A549 (cell line): ENCODE measurements at regions not wholly inside any gene's neighbourhood (a gene's known extent, or its start where the extent isn't known, plus 50 kb on each side); places are given as distances from the start of the nearest gene placed in this dataset.
A peak's percentile ranks its signal among the peaks of the same experiment; 100 is the strongest.

ENCODE experiments used
- ATAC-seq, 2 experiments: fragments of 200-7000 bp in 1 of 2; fragments of >200 bp in 1 of 2; cut with Nextera tagmentation in 1 of 2; cut with Tn5 transposase in 1 of 2; 3 replicates each; pipeline versions ENCODE4 v1.8.0 to v1.9.1; 2018 to 2020; ENCODE audit warnings: mild to moderate bottlenecking in 1 of 2, moderate library complexity in 1 of 2
- CTCF ChIA-PET: fragments of 300-600 bp; sonication (Branson Sonifier 250); formaldehyde crosslinking; extraction: SDS; loops from one replicate; lab custom pipeline; 2021; ENCODE audit warnings: antibody characterized with exemption, inconsistent platforms; lab: Yijun Ruan, JAX
- POLR2A ChIA-PET: fragments of 350-600 bp; formaldehyde crosslinking; extraction: SDS; loops from one replicate; lab custom pipeline; 2021; ENCODE audit warnings: antibody characterized with exemption, inconsistent platforms; lab: Yijun Ruan, JAX
- DNase-seq, 2 experiments: peaks; one replicate each; pipeline versions ENCODE4 v3.0.0 to v3.0.0-alpha.2; 2011 to 2016; ENCODE audit warnings: low read depth in 1 of 2, low spot score in 1 of 2
- FAIRE-seq: peaks from 2 replicates; lab custom pipeline; 2011; peaks lifted over from hg19 to GRCh38; lab: Jason Lieb, UNC
- H3K27ac ChIP-seq, 2 experiments: fragments of >200 bp; sonication (Bioruptor Twin); formaldehyde crosslinking; 3 replicates each; pipeline ENCODE4 v1.5.1; 2016 to 2017
- H3K4me1 ChIP-seq: fragments of >200 bp; sonication (Bioruptor Twin); formaldehyde crosslinking; 3 replicates; pipeline ENCODE4 v1.6.1; 2016
- H3K4me2 ChIP-seq: fragments of >200 bp; sonication (Bioruptor Twin); formaldehyde crosslinking; 3 replicates; pipeline ENCODE4 v1.6.1; 2016
- H3K4me3 ChIP-seq: fragments of >200 bp; sonication (Bioruptor Twin); formaldehyde crosslinking; 3 replicates; pipeline ENCODE4 v1.5.1; 2016
- H3K9me3 ChIP-seq: fragments of >200 bp; sonication (Bioruptor Twin); formaldehyde crosslinking; 3 replicates; pipeline ENCODE4 v1.6.1; 2016
- ATOH8 ChIP-seq: fragments of 250-450 bp; sonication (Bioruptor Pico); IDR thresholded peaks from 2 replicates; pipeline ENCODE4 v1.5.0; 2020; ENCODE audit warnings: low read depth, mild to moderate bottlenecking, moderate library complexity
- BCL3 ChIP-seq: fragments of >200 bp; sonication (Bioruptor Twin); formaldehyde crosslinking; IDR thresholded peaks from 3 replicates; pipeline ENCODE4 v1.6.1; 2016
- EHF ChIP-seq: fragments of 250-450 bp; sonication (Bioruptor Pico); IDR thresholded peaks from 2 replicates; pipeline ENCODE4 v1.5.0; 2020; ENCODE audit warnings: mild to moderate bottlenecking
- ELK1 ChIP-seq: fragments of 150-350 bp; IDR thresholded peaks from 2 replicates; pipeline ENCODE4 v1.6.1; 2014; ENCODE audit warnings: low read depth, mild to moderate bottlenecking, low read length
- GATA3 ChIP-seq: IDR thresholded peaks from 2 replicates; pipeline ENCODE4 v1.6.1; 2012; ENCODE audit warnings: borderline replicate concordance
- HES2 ChIP-seq: fragments of >200 bp; sonication (Bioruptor Twin); formaldehyde crosslinking; IDR thresholded peaks from 2 replicates; pipeline ENCODE4 v1.6.1; 2016
- JUN ChIP-seq, 2 experiments: fragments of >200 bp; sonication (Bioruptor Twin); formaldehyde crosslinking; IDR thresholded peaks; 2 replicates in 1 of 2; 3 replicates in 1 of 2; pipeline ENCODE4 v1.6.1; 2016 to 2017
- JUNB ChIP-seq: fragments of >200 bp; sonication (Bioruptor Twin); formaldehyde crosslinking; IDR thresholded peaks from 2 replicates; pipeline ENCODE4 v1.6.1; 2016
- MAFK ChIP-seq: fragments of 450-650 bp; IDR thresholded peaks from 2 replicates; pipeline ENCODE4 v1.6.1; 2014; ENCODE audit not compliant: partially characterized antibody
- MAX ChIP-seq: IDR thresholded peaks from 2 replicates; pipeline ENCODE4 v1.6.1; 2012
- NPAS2 ChIP-seq: fragments of 250-450 bp; sonication (Bioruptor Pico); IDR thresholded peaks from 2 replicates; pipeline ENCODE4 v1.8.0; 2022; ENCODE audit warnings: mild to moderate bottlenecking, moderate library complexity, borderline replicate concordance
- NR3C1 ChIP-seq: fragments of >200 bp; sonication (Bioruptor Twin); formaldehyde crosslinking; IDR thresholded peaks from 3 replicates; pipeline ENCODE4 v1.6.1; 2017
- PHF8 ChIP-seq: fragments of 200-600 bp; sonication (generic); IDR thresholded peaks from 2 replicates; pipeline ENCODE4 v1.6.1; 2016; ENCODE audit warnings: low read depth, mild to moderate bottlenecking, antibody characterized with exemption, moderate library complexity, borderline replicate concordance
- REST ChIP-seq: fragments of 200-600 bp; sonication (generic); IDR thresholded peaks from 2 replicates; pipeline ENCODE4 v1.6.1; 2016; ENCODE audit warnings: antibody characterized with exemption, mild to moderate bottlenecking, moderate library complexity
- RFX5 ChIP-seq: fragments of 450-650 bp; IDR thresholded peaks from 2 replicates; pipeline ENCODE4 v1.7.1; 2014; ENCODE audit warnings: antibody characterized with exemption, mild to moderate bottlenecking, moderate library complexity
- USF2 ChIP-seq: fragments of 450-650 bp; IDR thresholded peaks from 2 replicates; pipeline ENCODE4 v1.6.1; 2014; ENCODE audit warnings: antibody characterized with exemption
- ZFP36 ChIP-seq: fragments of 450-650 bp; IDR thresholded peaks from 2 replicates; pipeline ENCODE4 v1.6.1; 2014; ENCODE audit warnings: borderline replicate concordance; ENCODE audit not compliant: partially characterized antibody
- WGBS: methylation state at CpG from one replicate; pipeline ENCODE4 v1.1.6; 2017; ENCODE audit errors: missing lambda C conversion rate; 5-methylcytosine and 5-hydroxymethylcytosine counted together

GRCh38 chr3:145244327-145244726 lies 916.7 kb downstream of the PLOD2 start:
- Histone ChIP-seq H3K4me3 (no peak overlapping the region), H3K4me2 (no peak overlapping the region), H3K4me1 (no peaks in the 10 kb centered on the region), H3K27ac (no peak overlapping the region), H3K9me3 (peaks cover 3% of the 10 kb centered on the region; the same call in 2 of the 3 replicates)
- DNase-seq (no peak), ATAC-seq (no peak), FAIRE-seq (no peak)
- TF ChIP-seq JUN (IDR thresholded peaks at IDR 0.05): no peak
- no peak for TF ChIP-seq GATA3
- no peak for TF ChIP-seq ZFP36
- no peak for TF ChIP-seq EHF (CRISPR knock-in tag)
- TF ChIP-seq USF2: no peak
- no peak for TF ChIP-seq RFX5
- no peak for TF ChIP-seq JUNB
- no peak for TF ChIP-seq NR3C1
- no peak for TF ChIP-seq NPAS2 (CRISPR knock-in tag)
- 5% methylated on average over 1 of the region's 1 CpG for WGBS
- POLR2A ChIA-PET: no interaction called here
- CTCF ChIA-PET: no interaction called here

- FAIRE-seq: no peak
- 8% methylated on average over 1 of the region's 1 CpG for WGBS
- TF ChIP-seq MAX (no peak), PHF8 (no peak), MAFK (peak; percentile 73), EHF (CRISPR knock-in tag) (no peak), REST (no peak), ATOH8 (no peak), HES2 (no peak), BCL3 (no peak), ELK1 (no peak)
- H3K4me2 ChIP-seq: no peak overlapping the region
- H3K9me3 ChIP-seq: peaks cover 3% of the 10 kb centered on the region; the same call in 2 of the 3 replicates
- no peak overlapping the region for H3K4me3 ChIP-seq
- H3K4me1 ChIP-seq: no peaks in the 10 kb centered on the region
- ChIA-PET CTCF (no interaction called here), POLR2A (no interaction called here)
- ATAC-seq: no peak
- no peak overlapping the region for H3K27ac ChIP-seq
- no peak for DNase-seq
These were observed 914.7 kb downstream of the PLOD2 start for GRCh38 chr3:145246291-145246690.
